HepG2 (cell line): ENCODE measurements at regions not wholly inside any gene's neighbourhood (a gene's known extent, or its start where the extent isn't known, plus 50 kb on each side); places are given as distances from the start of the nearest gene placed in this dataset.

Experiments
- ATAC-seq: fragments of 200-7000 bp; cut with Tn5 transposase; 3 replicates; pipeline ENCODE4 v1.9.1; 2020; ENCODE audit warnings: mild to moderate bottlenecking, moderate library complexity
- BruUV-seq: library from RNA; stranded (reverse); fragments of 400-500 nt; replicated peaks from 2 replicates; lab custom pipeline; 2021; lab: Mats Ljungman, UMichigan
- CTCF ChIA-PET: fragments of 300-600 bp; formaldehyde crosslinking; extraction: SDS; loops from one replicate; lab custom pipeline; 2021; ENCODE audit warnings: low total read pairs, inconsistent platforms, low intra/inter-chr PET ratio; lab: Yijun Ruan, JAX
- POLR2A ChIA-PET: fragments of 350-600 bp; sonication (Branson Sonifier 250); formaldehyde crosslinking; loops from one replicate; lab custom pipeline; 2020; ENCODE audit warnings: antibody characterized with exemption, inconsistent platforms; lab: Yijun Ruan, JAX
- DNase-seq: peaks from one replicate; pipeline ENCODE4 v3.0.0-alpha.2; 2015; ENCODE audit warnings: low spot score
- FAIRE-seq: peaks from 3 replicates; lab custom pipeline; 2011; peaks lifted over from hg19 to GRCh38; lab: Jason Lieb, UNC
- H2AFZ ChIP-seq: one replicate; pipeline ENCODE4 v1.6.1; 2011; ENCODE audit warnings: low read length, inconsistent platforms
- H3K27ac ChIP-seq: fragments of 300-600 bp; 3 replicates; pipeline ENCODE4 v1.8.0; 2011; ENCODE audit warnings: mixed run types, mild to moderate bottlenecking, mixed read lengths, low read length, inconsistent platforms; ENCODE audit not compliant: insufficient read depth; ENCODE audit errors: extremely low read length
- H3K27me3 ChIP-seq, 2 experiments: fragments of 200-600 bp in 1 of 2; 2 replicates in 1 of 2; 3 replicates in 1 of 2; pipeline versions ENCODE4 v1.6.0 to v1.8.0; 2011; ENCODE audit warnings: low read length in 2 of 2, mild to moderate bottlenecking in 2 of 2, moderate library complexity in 2 of 2, inconsistent platforms in 1 of 2; ENCODE audit not compliant: insufficient read depth in 2 of 2, control insufficient read depth in 1 of 2
- H3K36me3 ChIP-seq, 2 experiments: fragments of 200-600 bp in 1 of 2; replicated peaks in 1 of 2; 2 replicates in 1 of 2; 3 replicates in 1 of 2; pipeline versions ENCODE4 v1.5.1 to v1.8.0; 2011; ENCODE audit warnings: low read length in 2 of 2, inconsistent platforms in 1 of 2; ENCODE audit not compliant: insufficient read depth in 2 of 2, control insufficient read depth in 1 of 2
- H3K4me1 ChIP-seq: 2 replicates; pipeline ENCODE4 v1.5.1; 2012; ENCODE audit warnings: low read length, inconsistent platforms; ENCODE audit not compliant: insufficient read depth
- H3K4me2 ChIP-seq: 2 replicates; pipeline ENCODE4 v1.6.0; 2011; ENCODE audit warnings: low read depth, low read length, inconsistent platforms
- H3K4me3 ChIP-seq, 3 experiments: fragments of 200-600 bp in 1 of 3; sonication (generic), shearing (Covaris generic) in 1 of 3; replicated peaks in 1 of 3; 2 replicates each; pipeline ENCODE4 v1.5.1; 2011 to 2016; ENCODE audit warnings: low read length in 3 of 3, inconsistent platforms in 2 of 3, low read depth in 2 of 3, mild to moderate bottlenecking in 2 of 3, control low read depth in 1 of 3, mixed read lengths in 1 of 3; ENCODE audit not compliant: insufficient read depth in 1 of 3
- H3K79me2 ChIP-seq: one replicate; pipeline ENCODE4 v1.6.1; 2011; ENCODE audit warnings: low read length, inconsistent platforms; ENCODE audit not compliant: insufficient read depth
- H3K9ac ChIP-seq: 2 replicates; pipeline ENCODE4 v1.6.0; 2011; ENCODE audit warnings: mild to moderate bottlenecking, low read depth, low read length, inconsistent platforms; ENCODE audit not compliant: insufficient read depth
- H3K9me3 ChIP-seq: 2 replicates; pipeline ENCODE4 v1.5.1; 2012; ENCODE audit warnings: mild to moderate bottlenecking, low read length
- H4K20me1 ChIP-seq: 2 replicates; pipeline ENCODE4 v1.6.0; 2011; ENCODE audit warnings: inconsistent platforms, mild to moderate bottlenecking, low read length, moderate library complexity; ENCODE audit not compliant: insufficient read depth
- GATAD1 ChIP-seq: IDR thresholded peaks from 2 replicates; pipeline ENCODE4 v1.6.1; 2016; ENCODE audit warnings: missing genetic modification reagents, missing compliant biosample characterization
- ISX ChIP-seq: sonication (generic); formaldehyde crosslinking; conservative IDR thresholded peaks from 2 replicates; pipeline ENCODE4 v1.5.0; 2020; ENCODE audit warnings: missing genetic modification reagents
- SIX4 ChIP-seq: sonication (generic); formaldehyde crosslinking; IDR thresholded peaks from 2 replicates; pipeline ENCODE4 v1.4.0; 2020; ENCODE audit warnings: missing genetic modification reagents
- ZFAT ChIP-seq: sonication (generic); formaldehyde crosslinking; conservative IDR thresholded peaks from 2 replicates; pipeline ENCODE4 v1.8.1; 2023; ENCODE audit warnings: missing genetic modification reagents, inconsistent platforms
- ZNF644 ChIP-seq: IDR thresholded peaks from 2 replicates; pipeline ENCODE4 v1.6.1; 2016; ENCODE audit warnings: low read depth
- ZNF652 ChIP-seq: IDR thresholded peaks from 2 replicates; pipeline ENCODE4 v1.6.1; 2016; ENCODE audit warnings: low read depth, borderline replicate concordance
- ZNF747 ChIP-seq: sonication (generic); formaldehyde crosslinking; IDR thresholded peaks from 2 replicates; pipeline ENCODE4 v1.8.1; 2023; ENCODE audit warnings: missing genetic modification reagents, mild to moderate bottlenecking, borderline replicate concordance
- WGBS: methylation state at CpG from one replicate; pipeline ENCODE4 v1.1.6; 2017; ENCODE audit warnings: low lambda C conversion rate; 5-methylcytosine and 5-hydroxymethylcytosine counted together
- in situ Hi-C: cut with HindIII; loops from 2 replicates; pipeline ENCODE4 v1.10.0; 2017; ENCODE audit warnings: low pct_unique_long_range_greater_than_20kb; ENCODE audit not compliant: extremely low pct_ligation_motif_present
- intact Hi-C: fragments of 100-400 bp; cut with micrococcal nuclease; formaldehyde crosslinking; loops from one replicate; pipeline ENCODE4 v1.10.0; 2022; ENCODE audit not compliant: unreplicated experiment
- TF ChIP-seq, protein P1 (sequence below): sonication (generic); formaldehyde crosslinking; IDR thresholded peaks from 2 replicates; pipeline ENCODE4 v1.9.0; 2021; ENCODE audit warnings: missing genetic modification reagents, borderline replicate concordance
- TF ChIP-seq, protein P2 (sequence below): sonication (generic); formaldehyde crosslinking; IDR thresholded peaks from 2 replicates; pipeline ENCODE4 v1.4.0; 2020; ENCODE audit warnings: mild to moderate bottlenecking, missing genetic modification reagents
- TF ChIP-seq, protein P3 (sequence below): sonication (generic); formaldehyde crosslinking; IDR thresholded peaks from 2 replicates; pipeline ENCODE4 v1.4.0; 2020; ENCODE audit warnings: missing genetic modification reagents, borderline replicate concordance

DNA sequence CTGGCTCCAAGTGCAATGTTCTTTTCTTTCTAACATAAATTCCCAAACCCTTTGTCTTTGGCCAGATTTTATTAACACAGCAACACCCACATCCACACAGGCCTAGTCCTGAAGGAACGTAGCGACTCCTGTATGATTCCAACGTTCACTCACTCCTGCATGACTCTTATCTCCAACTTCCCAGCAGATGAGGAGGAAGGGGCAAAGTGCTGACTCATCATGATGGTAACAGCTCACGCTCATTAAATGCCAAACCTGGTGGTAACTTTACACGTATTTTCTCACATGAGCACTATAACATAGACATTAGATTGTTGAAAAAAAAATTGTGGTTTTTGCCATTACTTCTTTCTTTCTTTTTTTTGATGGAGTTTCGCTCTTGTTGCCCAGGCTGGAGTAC is 1349.5 kb downstream of the EFNA5 start (continued):
- TF ChIP-seq ZNF747 (CRISPR knock-in tag) (no peak), SIX4 (CRISPR knock-in tag) (no peak), ZNF652 (CRISPR knock-in tag) (no peak)

DNA sequence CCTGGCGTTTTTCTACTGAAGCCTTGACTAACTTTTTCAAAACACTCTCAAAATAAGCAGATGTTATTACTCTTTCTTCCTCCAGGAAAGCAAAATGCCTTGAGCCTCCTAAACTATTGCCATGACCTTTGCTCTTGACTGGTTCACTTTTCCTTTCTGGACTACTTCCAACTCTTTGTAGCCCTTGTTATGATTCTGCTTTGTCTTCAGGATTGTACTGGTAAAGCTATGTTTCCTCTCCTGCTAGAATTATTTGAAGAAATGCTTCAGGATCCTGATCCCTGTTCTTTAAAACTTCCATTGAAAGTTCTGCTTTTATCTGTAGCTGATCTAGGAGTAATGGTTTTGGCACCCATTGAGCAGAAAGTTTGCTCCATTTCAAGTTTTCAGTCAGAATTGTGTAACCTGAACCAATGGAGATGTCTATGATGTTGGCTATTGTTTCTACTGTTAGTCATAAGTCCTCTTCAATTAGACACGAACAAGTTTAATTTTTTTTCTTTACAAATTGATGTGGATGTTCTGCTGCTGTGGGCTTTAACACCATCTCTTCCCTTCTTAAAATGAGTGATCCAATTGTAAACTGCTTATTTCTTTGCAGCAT is 1356.4 kb downstream of the EFNA5 start:
- no TSS peak for BruUV-seq
- Histone ChIP-seq H3K27me3 (no peaks in the 10 kb centered on the region; a peak in 1 of 5 replicates), H3K4me2 (no peak overlapping the region), H3K36me3 (no peaks in the 10 kb centered on the region), H3K79me2 (no peaks in the 10 kb centered on the region), H3K27ac (no peak overlapping the region), H2AFZ (no peak overlapping the region), H3K9me3 (no peaks in the 10 kb centered on the region), H3K4me3 (no peak overlapping the region), H3K4me1 (no peaks in the 10 kb centered on the region), H3K9ac (no peak overlapping the region), H4K20me1 (no peaks in the 10 kb centered on the region)
- ATAC-seq (no peak), FAIRE-seq (no peak), DNase-seq (no peak)
- in situ Hi-C loops (no loop called here), intact Hi-C loops (no loop called here)
- 0% methylated on average over 2 of the region's 2 CpGs for WGBS
- no peak for TF ChIP-seq ZFAT (CRISPR knock-in tag)
- TF ChIP-seq, protein P1, sequence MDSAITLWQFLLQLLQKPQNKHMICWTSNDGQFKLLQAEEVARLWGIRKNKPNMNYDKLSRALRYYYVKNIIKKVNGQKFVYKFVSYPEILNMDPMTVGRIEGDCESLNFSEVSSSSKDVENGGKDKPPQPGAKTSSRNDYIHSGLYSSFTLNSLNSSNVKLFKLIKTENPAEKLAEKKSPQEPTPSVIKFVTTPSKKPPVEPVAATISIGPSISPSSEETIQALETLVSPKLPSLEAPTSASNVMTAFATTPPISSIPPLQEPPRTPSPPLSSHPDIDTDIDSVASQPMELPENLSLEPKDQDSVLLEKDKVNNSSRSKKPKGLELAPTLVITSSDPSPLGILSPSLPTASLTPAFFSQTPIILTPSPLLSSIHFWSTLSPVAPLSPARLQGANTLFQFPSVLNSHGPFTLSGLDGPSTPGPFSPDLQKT, result no peak
- TF ChIP-seq ISX (CRISPR knock-in tag), result no peak
- TF ChIP-seq GATAD1 (CRISPR knock-in tag), result no peak
- TF ChIP-seq ZNF644 (CRISPR knock-in tag), result no peak
- TF ChIP-seq, protein P2, sequence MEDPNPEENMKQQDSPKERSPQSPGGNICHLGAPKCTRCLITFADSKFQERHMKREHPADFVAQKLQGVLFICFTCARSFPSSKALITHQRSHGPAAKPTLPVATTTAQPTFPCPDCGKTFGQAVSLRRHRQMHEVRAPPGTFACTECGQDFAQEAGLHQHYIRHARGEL (CRISPR knock-in tag), result no peak
- TF ChIP-seq, protein P3, sequence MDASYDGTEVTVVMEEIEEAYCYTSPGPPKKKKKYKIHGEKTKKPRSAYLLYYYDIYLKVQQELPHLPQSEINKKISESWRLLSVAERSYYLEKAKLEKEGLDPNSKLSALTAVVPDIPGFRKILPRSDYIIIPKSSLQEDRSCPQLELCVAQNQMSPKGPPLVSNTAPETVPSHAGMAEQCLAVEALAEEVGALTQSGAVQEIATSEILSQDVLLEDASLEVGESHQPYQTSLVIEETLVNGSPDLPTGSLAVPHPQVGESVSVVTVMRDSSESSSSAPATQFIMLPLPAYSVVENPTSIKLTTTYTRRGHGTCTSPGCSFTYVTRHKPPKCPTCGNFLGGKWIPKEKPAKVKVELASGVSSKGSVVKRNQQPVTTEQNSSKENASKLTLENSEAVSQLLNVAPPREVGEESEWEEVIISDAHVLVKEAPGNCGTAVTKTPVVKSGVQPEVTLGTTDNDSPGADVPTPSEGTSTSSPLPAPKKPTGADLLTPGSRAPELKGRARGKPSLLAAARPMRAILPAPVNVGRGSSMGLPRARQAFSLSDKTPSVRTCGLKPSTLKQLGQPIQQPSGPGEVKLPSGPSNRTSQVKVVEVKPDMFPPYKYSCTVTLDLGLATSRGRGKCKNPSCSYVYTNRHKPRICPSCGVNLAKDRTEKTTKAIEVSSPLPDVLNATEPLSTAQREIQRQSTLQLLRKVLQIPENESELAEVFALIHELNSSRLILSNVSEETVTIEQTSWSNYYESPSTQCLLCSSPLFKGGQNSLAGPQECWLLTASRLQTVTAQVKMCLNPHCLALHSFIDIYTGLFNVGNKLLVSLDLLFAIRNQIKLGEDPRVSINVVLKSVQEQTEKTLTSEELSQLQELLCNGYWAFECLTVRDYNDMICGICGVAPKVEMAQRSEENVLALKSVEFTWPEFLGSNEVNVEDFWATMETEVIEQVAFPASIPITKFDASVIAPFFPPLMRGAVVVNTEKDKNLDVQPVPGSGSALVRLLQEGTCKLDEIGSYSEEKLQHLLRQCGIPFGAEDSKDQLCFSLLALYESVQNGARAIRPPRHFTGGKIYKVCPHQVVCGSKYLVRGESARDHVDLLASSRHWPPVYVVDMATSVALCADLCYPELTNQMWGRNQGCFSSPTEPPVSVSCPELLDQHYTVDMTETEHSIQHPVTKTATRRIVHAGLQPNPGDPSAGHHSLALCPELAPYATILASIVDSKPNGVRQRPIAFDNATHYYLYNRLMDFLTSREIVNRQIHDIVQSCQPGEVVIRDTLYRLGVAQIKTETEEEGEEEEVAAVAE (CRISPR knock-in tag), result no peak
- ChIA-PET CTCF (no interaction called here), POLR2A (no interaction called here)
